ENCODE measurements at regions not wholly inside any gene's neighbourhood (a gene's known extent, or its start where the extent isn't known, plus 50 kb on each side); places are given as distances from the start of the nearest gene placed in this dataset.
"Not testable (repeated sequence)": the region's sequence is repeated elsewhere in the genome, so short reads cannot be mapped to it uniquely, and the experiment has no call there.

DNA sequence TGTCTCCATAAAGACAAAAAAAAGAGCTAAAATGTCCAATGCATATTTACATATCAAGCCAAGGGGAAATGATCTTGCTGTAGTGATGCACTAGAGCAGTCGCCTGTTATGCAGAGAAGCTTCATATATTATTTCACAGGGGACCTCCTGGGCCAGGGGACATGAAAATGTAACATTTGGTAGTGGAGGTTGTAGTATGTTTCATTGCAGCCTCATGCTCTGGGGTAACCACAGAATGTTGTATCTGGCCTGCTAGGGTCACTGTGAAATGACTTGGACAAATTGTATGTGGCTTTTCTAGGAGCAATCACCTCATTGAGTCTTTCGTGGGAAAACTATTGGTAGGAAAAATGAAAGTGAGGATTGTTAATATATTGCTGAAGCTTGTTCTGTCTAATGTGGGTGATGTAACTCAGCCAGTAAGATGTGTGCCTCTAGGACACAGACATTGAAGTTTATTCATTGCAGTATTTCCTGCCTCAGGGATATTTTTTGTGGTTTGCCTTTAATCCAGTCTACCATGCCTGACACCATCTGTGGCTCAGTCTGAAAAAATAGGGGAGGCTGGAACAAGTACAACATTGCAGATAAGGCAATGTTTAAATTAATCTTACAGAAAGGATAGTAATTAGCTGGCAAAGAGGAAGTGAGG, 430.8 kb upstream of the TNC start:
- TF ChIP-seq, protein P1, sequence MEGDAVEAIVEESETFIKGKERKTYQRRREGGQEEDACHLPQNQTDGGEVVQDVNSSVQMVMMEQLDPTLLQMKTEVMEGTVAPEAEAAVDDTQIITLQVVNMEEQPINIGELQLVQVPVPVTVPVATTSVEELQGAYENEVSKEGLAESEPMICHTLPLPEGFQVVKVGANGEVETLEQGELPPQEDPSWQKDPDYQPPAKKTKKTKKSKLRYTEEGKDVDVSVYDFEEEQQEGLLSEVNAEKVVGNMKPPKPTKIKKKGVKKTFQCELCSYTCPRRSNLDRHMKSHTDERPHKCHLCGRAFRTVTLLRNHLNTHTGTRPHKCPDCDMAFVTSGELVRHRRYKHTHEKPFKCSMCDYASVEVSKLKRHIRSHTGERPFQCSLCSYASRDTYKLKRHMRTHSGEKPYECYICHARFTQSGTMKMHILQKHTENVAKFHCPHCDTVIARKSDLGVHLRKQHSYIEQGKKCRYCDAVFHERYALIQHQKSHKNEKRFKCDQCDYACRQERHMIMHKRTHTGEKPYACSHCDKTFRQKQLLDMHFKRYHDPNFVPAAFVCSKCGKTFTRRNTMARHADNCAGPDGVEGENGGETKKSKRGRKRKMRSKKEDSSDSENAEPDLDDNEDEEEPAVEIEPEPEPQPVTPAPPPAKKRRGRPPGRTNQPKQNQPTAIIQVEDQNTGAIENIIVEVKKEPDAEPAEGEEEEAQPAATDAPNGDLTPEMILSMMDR (IDR thresholded peaks at IDR 0.05): no peak
- DNase-seq (ENCODE audit: extremely low spot score, unreplicated experiment): no peak
- H3K27me3 Mint-ChIP-seq (ENCODE audit: unreplicated experiment): no peaks in the 10 kb centered on the region
- no peak overlapping the region for H3K4me3 Mint-ChIP-seq (ENCODE audit: unreplicated experiment)
- H3K4me1 Mint-ChIP-seq (ENCODE audit: unreplicated experiment): peaks cover 24% of the 10 kb centered on the region
- no peaks in the 10 kb centered on the region for H3K36me3 Mint-ChIP-seq (ENCODE audit: unreplicated experiment)
- H3K27ac Mint-ChIP-seq (ENCODE audit: unreplicated experiment): peak overlapping the region; percentile 47
- H3K9me3 Mint-ChIP-seq (ENCODE audit: unreplicated experiment): no peaks in the 10 kb centered on the region

DNA sequence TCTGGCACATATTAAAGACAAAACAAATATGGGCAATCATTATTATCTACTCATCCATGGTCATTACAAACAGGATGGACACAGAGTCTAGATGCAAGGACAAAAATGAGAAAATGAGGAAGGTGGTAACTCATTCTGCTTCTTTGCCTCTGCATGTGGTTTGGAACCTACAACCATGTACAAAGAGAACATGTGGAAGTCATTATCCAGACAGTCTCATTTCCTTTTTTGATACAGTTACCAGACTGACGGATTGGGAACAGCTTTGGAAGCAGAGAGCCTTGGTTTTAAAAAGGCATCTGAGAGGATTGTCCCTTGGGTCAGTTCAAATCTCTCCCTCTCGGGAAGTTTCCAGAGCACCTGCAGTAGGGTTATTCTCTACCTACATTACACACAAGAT, 433.4 kb upstream of the TNC start:
- Mint-ChIP-seq H3K4me3 (ENCODE audit: unreplicated experiment) (no peak overlapping the region), H3K27ac (ENCODE audit: unreplicated experiment) (no peak overlapping the region), H3K27me3 (ENCODE audit: unreplicated experiment) (no peaks in the 10 kb centered on the region), H3K9me3 (ENCODE audit: unreplicated experiment) (peaks cover 12% of the 10 kb centered on the region), H3K36me3 (ENCODE audit: unreplicated experiment) (no peaks in the 10 kb centered on the region), H3K4me1 (ENCODE audit: unreplicated experiment) (peaks cover 24% of the 10 kb centered on the region)
- TF ChIP-seq, protein P1 (IDR thresholded peaks at IDR 0.05): no peak
- DNase-seq (ENCODE audit: extremely low spot score, unreplicated experiment): no peak

DNA sequence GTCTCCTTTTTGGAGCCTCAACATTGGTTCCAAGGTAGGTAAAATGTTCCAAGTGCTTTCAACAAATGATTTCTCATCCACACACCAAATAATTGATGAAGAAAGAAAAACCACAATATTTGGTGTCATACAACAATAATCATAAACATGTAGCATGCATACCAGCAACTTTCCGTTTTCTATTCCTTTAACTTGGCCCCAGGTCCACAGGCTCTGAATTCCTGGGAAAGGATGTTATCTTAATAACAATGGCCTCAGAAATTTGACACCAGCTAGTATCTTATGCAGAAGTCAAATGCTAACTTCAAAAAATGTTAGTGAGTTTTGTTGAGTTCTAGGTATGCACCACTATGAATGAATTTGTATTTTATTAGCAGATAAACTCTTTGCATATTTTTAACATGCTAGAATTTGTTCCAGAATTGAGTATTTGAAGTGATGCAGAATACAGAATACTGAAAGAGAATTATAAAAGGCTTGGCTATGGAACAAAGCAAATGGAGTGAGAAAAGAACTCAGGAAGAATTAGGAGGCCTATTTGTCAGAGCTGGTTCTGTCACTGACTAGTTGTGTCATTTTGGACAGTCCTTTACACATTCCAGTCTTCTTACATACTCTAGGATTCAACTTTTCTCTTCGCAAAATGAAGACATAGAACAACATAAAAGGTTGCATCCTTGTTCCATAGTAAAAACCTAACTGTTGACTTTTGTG, 435.3 kb upstream of the TNC start:
- H3K27me3 Mint-ChIP-seq (ENCODE audit: unreplicated experiment): peaks cover 3% of the 10 kb centered on the region
- TF ChIP-seq, protein P1 (IDR thresholded peaks at IDR 0.05): no peak
- peaks cover 30% of the 10 kb centered on the region for H3K9me3 Mint-ChIP-seq (ENCODE audit: unreplicated experiment)
- H3K4me3 Mint-ChIP-seq (ENCODE audit: unreplicated experiment): no peak overlapping the region
- H3K36me3 Mint-ChIP-seq (ENCODE audit: unreplicated experiment): peaks cover 5% of the 10 kb centered on the region
- no peak overlapping the region for H3K27ac Mint-ChIP-seq (ENCODE audit: unreplicated experiment)
- no peak for DNase-seq (ENCODE audit: extremely low spot score, unreplicated experiment)
- H3K4me1 Mint-ChIP-seq (ENCODE audit: unreplicated experiment): peaks cover 24% of the 10 kb centered on the region

DNA sequence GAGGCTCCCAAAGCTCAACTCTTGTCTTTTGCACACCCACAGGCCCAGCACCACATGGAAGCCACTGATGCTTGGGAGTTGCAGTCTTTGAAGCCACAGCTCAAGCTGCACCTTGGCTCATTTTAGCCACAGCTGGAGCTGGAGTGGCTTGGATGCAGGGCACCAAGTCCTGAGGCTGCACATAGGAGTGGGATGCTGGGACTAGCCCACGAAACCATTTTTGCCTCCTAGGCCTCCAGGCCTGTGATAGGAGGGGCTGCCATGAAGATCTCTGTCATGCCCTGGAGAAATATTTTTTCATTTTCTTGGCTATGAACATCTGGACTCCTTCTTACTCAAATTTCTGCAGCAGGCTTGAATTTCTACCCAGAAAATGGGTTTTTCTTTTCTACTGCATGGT, 438.5 kb upstream of the TNC start:
- TF ChIP-seq, protein P1 (IDR thresholded peaks at IDR 0.05): no peak
- DNase-seq (ENCODE audit: extremely low spot score, unreplicated experiment): no peak
- Mint-ChIP-seq H3K27me3 (ENCODE audit: unreplicated experiment) (peaks cover 7% of the 10 kb centered on the region), H3K9me3 (ENCODE audit: unreplicated experiment) (peaks cover 31% of the 10 kb centered on the region), H3K36me3 (ENCODE audit: unreplicated experiment) (peaks cover 5% of the 10 kb centered on the region), H3K4me1 (ENCODE audit: unreplicated experiment) (peaks cover 9% of the 10 kb centered on the region), H3K4me3 (ENCODE audit: unreplicated experiment) (no peak overlapping the region), H3K27ac (ENCODE audit: unreplicated experiment) (no peak overlapping the region)

DNA sequence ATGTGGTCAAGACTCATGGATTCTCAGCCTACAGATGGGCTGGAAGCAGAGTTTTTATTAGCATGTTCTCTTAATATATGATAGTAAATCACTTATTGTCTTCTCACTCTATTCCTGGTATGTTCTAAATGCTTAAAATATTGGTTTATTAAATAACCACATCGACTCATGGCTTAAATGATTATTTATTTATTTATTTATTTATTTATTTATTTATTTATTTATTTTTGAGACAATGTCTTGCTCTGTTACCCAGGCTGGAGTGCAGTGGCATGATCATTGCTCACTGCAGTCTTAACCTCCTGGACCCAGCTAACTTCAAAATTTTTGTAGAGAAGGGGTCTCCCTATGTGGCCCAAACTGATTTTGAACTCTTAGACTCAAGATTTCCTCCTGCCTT, 457.2 kb upstream of the TNC start:
- H3K4me3 Mint-ChIP-seq (ENCODE audit: unreplicated experiment): no peak overlapping the region
- H3K9me3 Mint-ChIP-seq (ENCODE audit: unreplicated experiment): no peaks in the 10 kb centered on the region
- no peaks in the 10 kb centered on the region for H3K36me3 Mint-ChIP-seq (ENCODE audit: unreplicated experiment)
- H3K27ac Mint-ChIP-seq (ENCODE audit: unreplicated experiment): no peak overlapping the region
- TF ChIP-seq, protein P1 (IDR thresholded peaks at IDR 0.05): no peak
- DNase-seq (ENCODE audit: extremely low spot score, unreplicated experiment): no peak
- H3K27me3 Mint-ChIP-seq (ENCODE audit: unreplicated experiment): peaks cover 25% of the 10 kb centered on the region
- H3K4me1 Mint-ChIP-seq (ENCODE audit: unreplicated experiment): no peaks in the 10 kb centered on the region

DNA sequence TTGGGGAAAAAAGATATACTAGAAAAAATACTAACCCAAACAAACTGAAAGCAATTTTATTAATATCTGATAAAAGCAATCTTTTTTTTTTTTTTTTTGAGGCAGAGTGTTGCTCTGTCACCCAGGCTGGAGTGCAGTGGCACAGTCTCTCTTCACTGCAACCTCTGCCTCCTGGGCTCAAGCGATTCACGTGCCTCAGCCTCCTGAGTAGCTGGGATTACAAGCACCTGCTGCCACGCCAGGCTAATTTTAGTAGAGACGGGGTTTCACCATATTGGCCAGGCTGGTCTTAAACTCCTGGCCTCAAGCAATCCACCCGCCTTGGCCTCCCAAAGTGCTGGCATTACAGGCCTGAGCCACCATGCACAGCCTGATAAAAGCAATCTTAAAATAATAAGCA, 467.5 kb upstream of the TNC start:
- not testable (repeated sequence) for H3K4me1 Mint-ChIP-seq (ENCODE audit: unreplicated experiment); DNase-seq (ENCODE audit: extremely low spot score, unreplicated experiment); H3K27me3 Mint-ChIP-seq (ENCODE audit: unreplicated experiment); H3K27ac Mint-ChIP-seq (ENCODE audit: unreplicated experiment); H3K36me3 Mint-ChIP-seq (ENCODE audit: unreplicated experiment); H3K9me3 Mint-ChIP-seq (ENCODE audit: unreplicated experiment); H3K4me3 Mint-ChIP-seq (ENCODE audit: unreplicated experiment)
